AG09319 (cell line): ENCODE measurements at regions not wholly inside any gene's neighbourhood (a gene's known extent, or its start where the extent isn't known, plus 50 kb on each side); places are given as distances from the start of the nearest gene placed in this dataset.
A peak's percentile ranks its signal among the peaks of the same experiment; 100 is the strongest.
"Not testable (repeated sequence)": the region's sequence is repeated elsewhere in the genome, so short reads cannot be mapped to it uniquely, and the experiment has no call there.

Experiments used
- DNase-seq: peaks from one replicate; pipeline ENCODE4 v3.0.0-alpha.2; 2010; ENCODE audit warnings: low read depth; ENCODE audit errors: extremely low read depth
- TF ChIP-seq, protein P1 (sequence below): IDR thresholded peaks from 2 replicates; pipeline ENCODE4 v1.5.1; 2011; ENCODE audit warnings: low read depth, mild to moderate bottlenecking, inconsistent platforms, low read length, moderate library complexity

DNA sequence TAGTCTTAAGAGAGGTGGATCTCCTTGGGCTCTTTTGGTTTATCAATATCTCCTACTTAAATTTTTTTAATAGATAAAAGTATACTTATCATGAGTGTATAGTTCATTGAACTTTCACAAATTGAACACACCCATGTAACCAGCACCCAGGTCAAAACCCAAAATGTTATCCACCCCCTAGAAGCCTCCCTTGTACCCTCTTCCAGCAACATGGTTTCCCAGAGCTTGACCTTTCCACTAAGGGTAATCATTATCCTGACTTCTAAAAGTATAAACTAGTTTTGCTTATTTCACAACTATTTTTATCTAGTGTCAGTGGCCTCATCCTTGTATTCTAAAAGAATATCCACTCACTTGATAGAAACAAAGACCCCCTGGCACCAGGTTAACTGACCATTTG lies 106.8 kb downstream of the MDH1 start:
- TF ChIP-seq, protein P1, sequence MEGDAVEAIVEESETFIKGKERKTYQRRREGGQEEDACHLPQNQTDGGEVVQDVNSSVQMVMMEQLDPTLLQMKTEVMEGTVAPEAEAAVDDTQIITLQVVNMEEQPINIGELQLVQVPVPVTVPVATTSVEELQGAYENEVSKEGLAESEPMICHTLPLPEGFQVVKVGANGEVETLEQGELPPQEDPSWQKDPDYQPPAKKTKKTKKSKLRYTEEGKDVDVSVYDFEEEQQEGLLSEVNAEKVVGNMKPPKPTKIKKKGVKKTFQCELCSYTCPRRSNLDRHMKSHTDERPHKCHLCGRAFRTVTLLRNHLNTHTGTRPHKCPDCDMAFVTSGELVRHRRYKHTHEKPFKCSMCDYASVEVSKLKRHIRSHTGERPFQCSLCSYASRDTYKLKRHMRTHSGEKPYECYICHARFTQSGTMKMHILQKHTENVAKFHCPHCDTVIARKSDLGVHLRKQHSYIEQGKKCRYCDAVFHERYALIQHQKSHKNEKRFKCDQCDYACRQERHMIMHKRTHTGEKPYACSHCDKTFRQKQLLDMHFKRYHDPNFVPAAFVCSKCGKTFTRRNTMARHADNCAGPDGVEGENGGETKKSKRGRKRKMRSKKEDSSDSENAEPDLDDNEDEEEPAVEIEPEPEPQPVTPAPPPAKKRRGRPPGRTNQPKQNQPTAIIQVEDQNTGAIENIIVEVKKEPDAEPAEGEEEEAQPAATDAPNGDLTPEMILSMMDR: no peak
- no peak for DNase-seq

DNA sequence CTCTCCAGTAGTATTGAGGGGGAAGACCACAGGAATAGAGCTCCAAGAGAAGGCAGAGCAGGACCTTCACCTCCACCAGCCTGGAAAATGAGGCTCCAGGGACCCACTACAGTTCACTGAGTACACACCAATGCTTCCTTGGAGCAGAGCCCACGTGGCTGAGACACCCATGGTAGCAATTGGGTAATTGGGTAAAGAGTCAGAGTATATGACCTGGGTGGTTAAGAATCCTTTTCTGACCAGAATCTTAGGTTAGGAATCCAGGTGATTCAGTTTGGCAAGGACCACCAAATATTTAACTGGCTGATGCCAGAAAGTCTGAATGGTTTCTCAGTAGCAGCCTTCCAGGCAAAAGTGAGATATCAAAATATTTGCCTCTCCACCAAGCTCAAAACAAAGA lies 107.7 kb downstream of the MDH1 start:
- TF ChIP-seq, protein P1: no peak
- DNase-seq: no peak

DNA sequence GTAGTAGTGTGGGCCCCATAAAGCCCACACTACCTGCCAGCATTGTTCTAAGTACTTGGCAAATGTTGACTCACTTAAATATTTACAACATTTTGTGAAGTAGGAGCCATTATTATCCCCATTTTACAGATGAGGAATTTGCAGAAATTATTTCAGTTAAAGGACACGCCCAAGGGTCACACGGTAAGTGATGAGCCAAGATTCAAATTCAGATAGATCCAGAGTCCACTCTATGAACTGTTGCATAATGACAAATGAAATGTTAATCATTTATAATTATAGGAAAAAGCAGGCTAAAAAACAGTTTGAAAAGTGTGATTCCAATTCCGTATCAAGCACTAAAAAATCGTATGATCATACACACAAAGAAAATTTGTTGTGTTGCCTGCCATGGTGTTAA lies 108.4 kb downstream of the MDH1 start:
- TF ChIP-seq, protein P1: no peak

DNA sequence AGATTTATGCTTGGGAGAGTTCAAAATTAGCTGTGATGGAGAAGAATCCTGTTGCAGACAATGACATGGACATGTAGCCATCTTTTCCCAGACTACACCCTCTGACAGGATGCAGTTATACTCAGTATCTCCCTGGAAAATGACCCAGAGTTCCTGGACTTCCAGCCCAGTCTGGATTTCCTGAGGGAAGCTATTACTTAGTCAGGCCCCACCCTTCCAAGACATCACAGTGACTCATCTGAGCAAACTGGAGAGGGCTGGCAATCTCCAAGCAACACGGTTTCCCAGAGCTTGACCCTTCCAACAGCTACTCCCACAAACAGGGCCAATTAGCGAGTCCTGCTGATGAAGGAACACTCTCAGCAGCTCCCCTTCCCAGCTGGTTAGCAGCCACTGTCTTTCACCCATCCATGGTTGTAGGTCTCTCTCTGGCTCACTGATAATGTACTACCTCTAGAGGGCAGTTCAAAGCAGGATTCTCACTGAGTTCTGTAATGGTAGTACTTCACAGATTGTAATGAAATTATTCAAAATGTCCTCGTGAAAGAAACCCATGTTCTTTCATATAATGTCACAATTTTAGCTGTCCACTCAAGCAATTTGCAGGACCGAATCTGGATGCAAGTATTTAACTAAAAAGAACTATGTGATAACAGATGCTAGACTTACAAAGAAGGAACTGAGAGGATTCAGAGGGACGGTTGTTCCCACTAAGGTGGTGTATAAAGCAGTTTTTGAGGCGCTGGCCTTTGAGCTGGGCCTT lies 110.2 kb downstream of the MDH1 start:
- peak; percentile 69 for DNase-seq
- TF ChIP-seq, protein P1: peak; percentile 68

More for the DNA sequence above, 108.4 kb downstream of the MDH1 start:
- DNase-seq: no peak

DNA sequence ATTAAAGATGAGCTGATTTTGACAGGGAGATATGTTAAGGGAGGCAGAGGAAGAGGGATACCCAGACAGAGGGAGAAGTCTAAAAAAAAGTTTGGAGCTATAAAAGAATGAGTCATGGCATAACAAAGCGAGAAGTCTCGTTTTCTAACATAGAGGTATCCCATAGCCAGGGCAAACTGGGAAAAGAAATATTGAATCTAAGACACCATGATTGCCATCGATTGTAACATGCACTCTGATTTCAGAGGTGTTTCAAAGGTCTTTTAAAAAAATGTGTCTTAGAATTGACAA lies 110.7 kb downstream of the MDH1 start:
- DNase-seq: no peak
- TF ChIP-seq, protein P1: no peak

DNA sequence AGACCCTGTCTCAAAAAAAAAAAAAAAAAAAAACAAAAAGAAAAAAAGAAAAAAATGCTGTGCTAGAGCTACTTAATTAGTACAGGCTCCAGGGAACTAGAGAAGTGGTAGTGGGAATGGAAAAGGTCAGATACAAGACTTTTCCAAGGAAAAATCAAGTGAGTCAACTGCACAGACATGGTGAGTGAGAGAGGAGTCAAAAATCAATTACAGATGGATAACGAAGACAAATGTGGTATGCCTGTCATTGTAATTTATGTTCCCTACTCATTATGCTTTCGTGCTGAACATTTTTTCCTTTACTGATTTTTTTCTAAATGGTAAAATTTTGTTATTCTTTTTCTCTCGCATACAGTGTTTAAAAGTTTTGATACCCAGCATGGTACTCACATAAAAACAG lies 111.5 kb downstream of the MDH1 start:
- DNase-seq: no peak
- TF ChIP-seq, protein P1: no peak

DNA sequence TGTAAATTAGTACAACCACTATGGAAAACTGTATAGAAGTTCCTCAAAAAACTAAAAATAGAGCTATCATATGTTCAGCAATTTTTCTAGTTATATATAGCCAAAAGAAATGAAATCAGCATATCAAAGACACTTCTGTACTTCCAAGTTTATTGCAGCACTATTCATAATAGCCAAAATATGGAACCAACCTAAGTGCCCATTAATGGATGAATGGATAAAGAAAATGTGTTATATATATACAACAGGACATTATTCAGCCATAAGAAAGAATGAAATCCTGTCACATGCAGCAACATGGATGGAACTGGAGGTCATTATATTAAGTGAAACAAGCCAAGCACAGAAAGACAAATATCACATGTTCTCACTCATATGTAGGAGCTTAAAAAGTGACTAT lies 112.6 kb downstream of the MDH1 start:
- DNase-seq: no peak
- TF ChIP-seq, protein P1: no peak

DNA sequence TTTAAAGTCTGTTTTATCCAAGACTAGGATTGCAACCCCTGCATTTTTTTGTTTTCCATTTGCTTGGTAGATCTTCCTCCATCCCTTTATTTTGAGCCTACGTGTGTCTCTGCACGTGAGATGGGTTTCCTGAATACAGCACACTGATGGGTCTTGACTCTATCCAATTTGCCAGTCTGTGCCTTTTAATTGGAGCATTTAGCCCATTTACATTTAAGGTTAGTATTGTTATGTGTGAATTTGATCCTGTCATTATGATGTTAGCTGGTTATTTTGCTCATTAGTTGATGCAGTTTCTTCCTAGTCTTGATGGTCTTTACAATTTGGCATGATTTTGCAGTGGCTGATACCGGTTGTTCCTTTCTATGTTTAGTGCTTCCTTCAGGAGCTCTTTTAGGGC lies 117.3 kb downstream of the MDH1 start:
- DNase-seq: not testable (repeated sequence)
